H7 (cell line): ENCODE measurements at regions not wholly inside any gene's neighbourhood (a gene's known extent, or its start where the extent isn't known, plus 50 kb on each side); places are given as distances from the start of the nearest gene placed in this dataset.

Experiments used
- DNase-seq: peaks from one replicate; pipeline ENCODE4 v3.0.0; 2012
- H3K27me3 ChIP-seq: 2 replicates; pipeline ENCODE4 v1.6.0; 2011; ENCODE audit warnings: mild to moderate bottlenecking, low read length; ENCODE audit not compliant: control insufficient read depth, insufficient read depth
- H3K36me3 ChIP-seq: replicated peaks from 2 replicates; pipeline ENCODE4 v1.5.1; 2011; ENCODE audit warnings: low read length; ENCODE audit not compliant: control insufficient read depth, insufficient read depth
- H3K4me3 ChIP-seq: 2 replicates; pipeline ENCODE4 v1.5.1; 2011; ENCODE audit warnings: low read depth, mild to moderate bottlenecking, control low read depth, low read length, moderate library complexity; ENCODE audit not compliant: insufficient read depth

GRCh38 chr1:37113285-37113997 is 79.1 kb upstream of the GRIK3 start:
- H3K4me3 ChIP-seq, result no peak overlapping the region
- H3K36me3 ChIP-seq, result no peaks in the 10 kb centered on the region
- DNase-seq, result no peak
- no peaks in the 10 kb centered on the region; the same call in 1 of the 2 replicates for H3K27me3 ChIP-seq

- no peaks in the 10 kb centered on the region; the same call in 1 of the 2 replicates for H3K27me3 ChIP-seq
- DNase-seq, result no peak
- H3K36me3 ChIP-seq, result no peaks in the 10 kb centered on the region
- H3K4me3 ChIP-seq, result no peak overlapping the region
Measured at GRCh38 chr1:37118790-37119189, 84.5 kb upstream of the GRIK3 start.

DNA sequence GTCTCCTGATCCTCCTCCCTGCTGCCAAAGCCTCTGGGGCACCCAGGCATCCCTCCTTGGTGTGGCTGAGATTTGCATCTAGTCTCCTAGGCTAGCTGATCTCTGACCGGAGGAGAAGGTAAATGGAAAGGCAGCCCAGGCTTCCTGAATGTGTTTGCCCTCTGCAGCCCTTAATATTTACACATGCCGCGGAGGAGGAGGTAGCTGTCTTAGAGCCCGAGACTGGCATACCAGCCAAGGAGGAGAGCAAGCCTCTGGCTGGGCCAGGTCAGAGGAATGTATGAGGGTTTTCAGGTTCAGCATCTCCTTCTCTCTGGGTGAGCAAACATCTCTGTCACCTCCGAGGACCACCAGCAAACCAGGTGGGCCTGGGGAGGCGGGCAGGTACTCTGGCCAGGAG is 86.0 kb upstream of the GRIK3 start:
- Histone ChIP-seq H3K27me3 (no peaks in the 10 kb centered on the region; the same call in 1 of the 2 replicates), H3K4me3 (no peak overlapping the region), H3K36me3 (no peaks in the 10 kb centered on the region)
- no peak for DNase-seq

- Histone ChIP-seq H3K4me3 (no peak overlapping the region), H3K36me3 (no peaks in the 10 kb centered on the region), H3K27me3 (no peaks in the 10 kb centered on the region)
- no peak for DNase-seq
Measured at GRCh38 chr1:37123276-37124115, 89.2 kb upstream of the GRIK3 start.

- no peak for DNase-seq
- H3K27me3 ChIP-seq, result no peaks in the 10 kb centered on the region
- no peak overlapping the region for H3K4me3 ChIP-seq
- H3K36me3 ChIP-seq, result no peaks in the 10 kb centered on the region
Measured at GRCh38 chr1:37124501-37124900, 90.2 kb upstream of the GRIK3 start.

- DNase-seq, result no peak
- no peak overlapping the region for H3K4me3 ChIP-seq
- H3K27me3 ChIP-seq, result no peaks in the 10 kb centered on the region
Measured at GRCh38 chr1:37125295-37125694, 91.0 kb upstream of the GRIK3 start.

GRCh38 chr1:37127254-37127748 is 93.0 kb upstream of the GRIK3 start:
- Histone ChIP-seq H3K36me3 (no peaks in the 10 kb centered on the region), H3K4me3 (no peak overlapping the region), H3K27me3 (no peaks in the 10 kb centered on the region; the same call in 1 of the 2 replicates)
- DNase-seq, result no peak

More at GRCh38 chr1:37125295-37125694, 91.0 kb upstream of the GRIK3 start:
- H3K36me3 ChIP-seq, result no peaks in the 10 kb centered on the region

DNA sequence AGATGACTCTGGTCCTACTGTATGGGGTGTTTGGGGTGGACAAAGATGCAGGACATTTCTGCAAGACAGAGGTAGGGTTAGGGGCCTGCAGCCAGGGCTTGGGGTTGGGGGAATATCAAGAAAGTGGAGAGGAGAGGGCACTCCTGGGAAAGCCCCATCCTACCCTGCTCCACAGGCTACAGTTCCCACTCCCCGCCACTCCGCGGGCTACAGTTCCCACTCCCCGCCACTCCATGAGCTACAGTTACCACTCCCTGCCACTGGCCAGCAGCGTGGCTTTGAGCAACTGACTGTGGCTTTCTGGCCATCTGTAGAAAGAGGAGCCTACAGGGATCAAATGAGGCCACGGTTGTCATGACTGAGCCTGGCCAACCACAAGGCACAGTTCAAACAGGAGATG is 93.8 kb upstream of the GRIK3 start:
- Histone ChIP-seq H3K36me3 (no peaks in the 10 kb centered on the region), H3K27me3 (no peaks in the 10 kb centered on the region; the same call in 1 of the 2 replicates), H3K4me3 (no peak overlapping the region)
- peak; percentile 38 for DNase-seq

DNA sequence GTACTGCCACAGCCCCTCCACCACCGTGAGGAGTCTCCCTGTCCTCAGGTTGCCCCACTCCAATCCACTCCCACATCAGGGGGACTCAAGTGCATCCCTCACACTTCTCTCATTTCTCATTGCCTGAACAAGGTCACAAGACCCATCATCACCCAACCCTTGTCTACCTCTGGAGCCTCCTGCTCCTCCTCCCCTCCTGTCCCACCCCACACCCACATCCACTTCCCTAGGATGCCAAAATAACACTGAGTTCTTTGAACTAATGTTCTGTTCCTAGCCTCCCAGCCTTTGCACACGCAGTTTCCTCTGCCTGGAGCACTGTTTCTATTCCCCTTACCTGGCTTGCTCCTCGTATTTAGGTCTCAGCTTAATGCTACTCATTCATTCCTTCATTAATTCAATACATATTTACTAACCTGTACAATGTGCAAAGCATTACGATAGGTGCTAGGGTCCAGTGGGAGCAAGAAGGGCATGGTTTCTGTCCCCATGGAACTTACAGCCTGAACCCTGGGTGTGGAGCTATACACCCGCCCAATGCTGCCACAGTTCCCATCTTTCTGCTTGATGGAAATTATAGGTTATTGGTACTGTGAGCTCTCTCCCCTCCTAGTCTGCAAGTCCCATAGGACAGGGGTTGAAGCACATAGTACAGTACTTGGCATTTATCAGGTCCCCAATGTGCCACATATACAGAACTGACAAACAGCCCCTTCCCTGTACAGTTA is 96.1 kb upstream of the GRIK3 start:
- no peak for DNase-seq
- H3K27me3 ChIP-seq, result no peaks in the 10 kb centered on the region; the same call in 1 of the 2 replicates
- H3K4me3 ChIP-seq, result no peak overlapping the region
- H3K36me3 ChIP-seq, result no peaks in the 10 kb centered on the region

DNA sequence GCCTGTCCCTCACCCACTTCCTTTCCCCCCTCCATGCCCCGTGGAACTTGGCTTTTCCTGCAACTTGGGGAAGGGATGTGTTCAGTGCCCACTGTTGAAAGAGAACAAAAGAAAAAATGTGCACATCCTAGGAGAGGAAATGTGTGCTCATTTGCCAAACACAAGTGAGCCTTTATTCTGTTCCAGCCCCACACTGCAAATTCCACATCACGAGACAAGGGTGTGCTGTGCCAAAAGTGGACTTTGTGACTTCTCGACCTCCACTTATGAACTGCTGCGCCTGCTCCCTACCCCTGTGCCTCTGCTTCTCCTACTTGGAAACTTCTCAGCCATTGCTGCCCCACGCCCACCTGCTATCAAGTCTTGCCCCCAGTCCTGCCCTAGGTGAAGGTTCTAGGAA is 97.0 kb upstream of the GRIK3 start:
- no peak for DNase-seq
- no peaks in the 10 kb centered on the region for H3K36me3 ChIP-seq
- no peak overlapping the region for H3K4me3 ChIP-seq
- no peaks in the 10 kb centered on the region; the same call in 1 of the 2 replicates for H3K27me3 ChIP-seq

DNA sequence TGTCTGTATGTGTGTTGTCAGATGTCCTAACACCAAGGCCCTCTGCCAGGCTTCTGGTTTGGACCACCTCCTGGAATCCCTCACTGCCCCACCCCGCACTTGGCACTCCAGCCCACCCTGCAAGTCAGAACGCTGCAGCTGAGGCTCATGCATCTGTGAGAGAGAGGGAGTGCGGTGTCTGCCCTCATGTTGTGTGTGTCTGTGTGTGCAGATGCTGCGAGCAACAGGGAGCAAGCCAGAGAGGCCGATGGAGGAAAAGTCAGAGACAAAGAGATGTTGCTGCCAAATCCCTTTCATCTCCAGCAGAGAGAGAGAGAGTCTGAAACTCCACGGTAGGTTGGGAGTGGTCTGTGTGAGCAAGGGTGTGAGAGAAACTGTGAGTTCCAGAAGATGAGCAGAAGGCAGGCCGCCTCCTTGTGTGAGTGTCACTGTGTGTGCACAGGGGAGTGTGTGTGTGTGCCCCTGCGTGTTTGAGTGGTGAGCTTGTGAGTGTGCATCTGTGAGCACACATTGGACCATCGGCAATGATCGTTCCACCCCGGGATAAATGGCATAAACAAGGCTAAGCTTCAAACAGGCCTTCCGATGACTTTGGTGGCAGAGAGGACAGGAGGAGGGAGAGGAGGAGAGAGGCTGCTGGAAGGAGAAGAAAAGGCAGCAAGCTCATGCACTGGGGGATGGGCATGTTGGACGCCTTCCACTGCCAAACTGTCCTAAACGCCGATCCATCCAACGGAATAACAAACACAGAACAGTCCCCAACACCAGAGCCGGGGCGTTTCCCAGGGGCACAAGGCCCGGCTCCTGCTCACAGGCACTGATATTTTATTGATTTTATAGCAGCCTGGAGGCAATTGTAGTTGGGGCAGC is 99.2 kb upstream of the GRIK3 start:
- H3K4me3 ChIP-seq, result no peak overlapping the region
- H3K27me3 ChIP-seq, result no peaks in the 10 kb centered on the region; the same call in 1 of the 2 replicates
- no peaks in the 10 kb centered on the region for H3K36me3 ChIP-seq
- no peak for DNase-seq

- no peak for DNase-seq
- no peak overlapping the region for H3K4me3 ChIP-seq
Measured at GRCh38 chr1:37134599-37134998, 100.3 kb upstream of the GRIK3 start.

DNA sequence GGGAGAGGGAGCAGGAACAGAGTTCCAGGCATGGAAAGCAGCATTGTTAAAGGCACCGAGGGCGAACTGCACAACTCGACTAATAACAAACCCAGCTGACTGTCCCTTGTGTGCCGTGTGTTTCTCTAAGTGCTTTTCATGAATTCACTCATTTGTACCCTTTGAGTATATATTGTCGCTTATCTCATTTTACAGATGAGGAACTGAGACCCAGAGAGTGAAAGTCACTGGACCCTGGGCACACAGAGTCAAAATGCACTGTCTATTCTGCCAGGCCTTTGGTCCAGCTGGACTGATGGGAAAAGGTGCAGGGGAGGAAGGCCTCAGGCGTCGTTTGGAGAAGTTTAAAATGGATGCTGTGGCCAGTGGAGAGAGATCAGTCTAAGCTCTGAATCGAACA is 100.7 kb upstream of the GRIK3 start:
- Histone ChIP-seq H3K4me3 (no peak overlapping the region), H3K36me3 (no peaks in the 10 kb centered on the region), H3K27me3 (no peaks in the 10 kb centered on the region; the same call in 1 of the 2 replicates)
- DNase-seq, result no peak

More at GRCh38 chr1:37134599-37134998, 100.3 kb upstream of the GRIK3 start:
- Histone ChIP-seq H3K36me3 (no peaks in the 10 kb centered on the region), H3K27me3 (no peaks in the 10 kb centered on the region; the same call in 1 of the 2 replicates)

DNA sequence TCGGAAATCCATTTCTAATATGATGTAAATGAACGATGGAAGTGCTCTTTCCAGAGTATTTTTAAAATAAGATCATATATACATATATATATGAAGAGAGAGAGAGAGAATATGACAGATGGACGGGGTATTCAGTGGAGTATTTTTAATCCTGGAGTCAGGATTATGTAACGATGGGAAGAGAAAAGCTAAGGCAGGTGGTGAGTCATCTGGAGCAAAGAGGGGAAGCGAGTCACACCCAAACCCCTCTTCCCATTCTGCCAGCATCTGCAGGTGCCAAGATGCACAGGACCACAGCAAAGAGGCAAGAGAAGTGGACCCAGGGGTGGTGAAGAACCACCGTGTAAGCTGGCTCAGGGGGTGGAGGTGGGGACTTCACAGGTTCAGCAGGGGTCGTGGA is 102.7 kb upstream of the GRIK3 start:
- Histone ChIP-seq H3K27me3 (no peaks in the 10 kb centered on the region), H3K36me3 (no peaks in the 10 kb centered on the region), H3K4me3 (no peak overlapping the region)
- DNase-seq, result no peak
